Endothelial cell of umbilical vein (primary cell): ENCODE measurements at regions not wholly inside any gene's neighbourhood (a gene's known extent, or its start where the extent isn't known, plus 50 kb on each side); places are given as distances from the start of the nearest gene placed in this dataset.

Experiments used
- BruUV-seq: library from RNA; stranded (reverse); fragments of 400-500 nt; replicated peaks from 2 replicates; lab custom pipeline; 2021; lab: Mats Ljungman, UMichigan
- CTCF ChIA-PET: fragments of 300-600, 350-600 bp; sonication (Branson Sonifier 250); formaldehyde crosslinking; loops from one replicate; lab custom pipeline; 2021; ENCODE audit warnings: antibody characterized with exemption, inconsistent platforms; lab: Charles Lee
- POLR2A ChIA-PET: fragments of 300-600, 350-600 bp; sonication (Branson Sonifier 250); formaldehyde crosslinking; loops from one replicate; lab custom pipeline; 2021; ENCODE audit warnings: antibody characterized with exemption, inconsistent platforms; lab: Charles Lee
- DNase-seq: peaks from one replicate; pipeline ENCODE4 v3.0.0-alpha.2; 2011; ENCODE audit warnings: low read depth, low spot score
- FAIRE-seq: peaks from 2 replicates; lab custom pipeline; 2011; peaks lifted over from hg19 to GRCh38; lab: Jason Lieb, UNC
- H2AFZ ChIP-seq: 2 replicates; pipeline ENCODE4 v1.6.0; 2012; ENCODE audit warnings: low read depth, low read length, control low read depth, inconsistent platforms
- H3K27ac ChIP-seq: 2 replicates; pipeline ENCODE4 v1.5.1; 2011; ENCODE audit warnings: low read depth, mild to moderate bottlenecking, control low read depth, low read length, moderate library complexity; ENCODE audit not compliant: insufficient read depth
- H3K27me3 ChIP-seq, 2 experiments: 2 replicates each; pipeline versions ENCODE4 v1.6.0 to v1.6.1; 2011; ENCODE audit warnings: low read length in 2 of 2, mixed read lengths in 1 of 2; ENCODE audit not compliant: control insufficient read depth in 2 of 2, insufficient read depth in 2 of 2
- H3K36me3 ChIP-seq, 2 experiments: 2 replicates in 1 of 2; 3 replicates in 1 of 2; pipeline ENCODE4 v1.5.1; 2011; ENCODE audit warnings: low read length in 2 of 2, mild to moderate bottlenecking in 1 of 2, moderate library complexity in 1 of 2; ENCODE audit not compliant: control insufficient read depth in 2 of 2, insufficient read depth in 2 of 2; ENCODE audit errors: extremely low read depth in 1 of 2
- H3K4me1 ChIP-seq: 3 replicates; pipeline ENCODE4 v1.5.1; 2011; ENCODE audit warnings: mild to moderate bottlenecking, low read length; ENCODE audit not compliant: control insufficient read depth, insufficient read depth; ENCODE audit errors: extremely low read depth
- H3K4me2 ChIP-seq: 2 replicates; pipeline ENCODE4 v1.6.1; 2011; ENCODE audit warnings: low read length, control low read depth, mixed read lengths; ENCODE audit not compliant: insufficient read depth
- H3K4me3 ChIP-seq, 3 experiments: fragments of 200-600 bp in 1 of 3; sonication (generic), shearing (Covaris generic) in 1 of 3; replicated peaks in 1 of 3; 2 replicates each; pipeline ENCODE4 v1.5.1; 2011 to 2016; ENCODE audit warnings: control low read depth in 3 of 3, low read length in 3 of 3, mild to moderate bottlenecking in 2 of 3, inconsistent platforms in 1 of 3, low read depth in 1 of 3, moderate library complexity in 1 of 3; ENCODE audit not compliant: insufficient read depth in 1 of 3
- H3K79me2 ChIP-seq: 2 replicates; pipeline ENCODE4 v1.6.0; 2012; ENCODE audit warnings: low read length, inconsistent platforms; ENCODE audit not compliant: control insufficient read depth, insufficient read depth
- H3K9ac ChIP-seq: replicated peaks from 2 replicates; pipeline ENCODE3; 2011; ENCODE audit warnings: low read length, control low read depth; ENCODE audit not compliant: insufficient read depth; ENCODE audit errors: extremely low read depth
- H3K9me1 ChIP-seq: replicated peaks from 3 replicates; pipeline ENCODE4 v1.6.0; 2011; ENCODE audit warnings: mild to moderate bottlenecking, low read length; ENCODE audit not compliant: control insufficient read depth, insufficient read depth; ENCODE audit errors: extremely low read depth
- H3K9me3 ChIP-seq: replicated peaks from 2 replicates; pipeline ENCODE4 v1.5.1; 2012; ENCODE audit warnings: low read length, inconsistent platforms; ENCODE audit not compliant: control insufficient read depth, insufficient read depth
- H4K20me1 ChIP-seq: replicated peaks from 2 replicates; pipeline ENCODE3; 2011; ENCODE audit warnings: mild to moderate bottlenecking, low read length; ENCODE audit not compliant: control insufficient read depth, insufficient read depth; ENCODE audit errors: extremely low read depth
- CTCF ChIP-seq, 2 donors: IDR thresholded peaks; 1 replicate in 1 of 2; 2 replicates in 1 of 2; pipeline ENCODE4 v1.5.1; 2011; ENCODE audit warnings: low read length in 2 of 2, mild to moderate bottlenecking in 2 of 2, moderate library complexity in 2 of 2, control low read depth in 1 of 2, inconsistent platforms in 1 of 2, low read depth in 1 of 2; ENCODE audit not compliant: insufficient read depth in 1 of 2; ENCODE audit errors: extremely low read depth in 1 of 2
- EZH2 ChIP-seq: IDR thresholded peaks from 2 replicates; pipeline ENCODE4 v1.6.1; 2012; ENCODE audit warnings: borderline replicate concordance, low read depth, mild to moderate bottlenecking, moderate library complexity, low read length, inconsistent platforms; ENCODE audit not compliant: severe bottlenecking
- FOS ChIP-seq: IDR thresholded peaks from 2 replicates; pipeline ENCODE4 v1.6.1; 2011; ENCODE audit warnings: mild to moderate bottlenecking, low read length, moderate library complexity, borderline replicate concordance; ENCODE audit not compliant: insufficient read depth
- GATA2 ChIP-seq: IDR thresholded peaks from 2 replicates; pipeline ENCODE4 v1.7.0; 2011; ENCODE audit warnings: low read depth, mild to moderate bottlenecking, moderate library complexity, mixed read lengths, low read length; ENCODE audit not compliant: insufficient read length, insufficient read depth
- JUN ChIP-seq: IDR thresholded peaks from 2 replicates; pipeline ENCODE4 v1.6.1; 2011; ENCODE audit warnings: borderline replicate concordance, low read depth; ENCODE audit not compliant: insufficient read length, insufficient read depth
- MAX ChIP-seq: IDR thresholded peaks from 2 replicates; pipeline ENCODE4 v1.6.1; 2011; ENCODE audit not compliant: insufficient read depth, insufficient read length
- MYC ChIP-seq: IDR thresholded peaks from one replicate; pipeline ENCODE4 v1.6.1; 2011; ENCODE audit warnings: mild to moderate bottlenecking, low read depth, low read length
- POLR2A ChIP-seq: IDR thresholded peaks from 2 replicates; pipeline ENCODE4 v1.6.1; 2012; ENCODE audit warnings: low read depth, mild to moderate bottlenecking, control low read depth, low read length
- POLR2AphosphoS5 ChIP-seq: IDR thresholded peaks from 2 replicates; pipeline ENCODE4 v1.6.1; 2012; ENCODE audit warnings: low read depth, mild to moderate bottlenecking, control low read depth, low read length, moderate library complexity; ENCODE audit not compliant: insufficient read depth
- dilution Hi-C: fragments of 300-500 bp; cut with MboI; formaldehyde crosslinking; loops from one replicate; pipeline ENCODE4 v1.15.0; 2019; ENCODE audit warnings: low sequenced_read_pairs; ENCODE audit not compliant: extremely low pct_ligation_motif_present
- intact Hi-C: fragments of 100-400 bp; cut with micrococcal nuclease; formaldehyde crosslinking; loops from one replicate; pipeline ENCODE4 v1.10.0; 2022

DNA sequence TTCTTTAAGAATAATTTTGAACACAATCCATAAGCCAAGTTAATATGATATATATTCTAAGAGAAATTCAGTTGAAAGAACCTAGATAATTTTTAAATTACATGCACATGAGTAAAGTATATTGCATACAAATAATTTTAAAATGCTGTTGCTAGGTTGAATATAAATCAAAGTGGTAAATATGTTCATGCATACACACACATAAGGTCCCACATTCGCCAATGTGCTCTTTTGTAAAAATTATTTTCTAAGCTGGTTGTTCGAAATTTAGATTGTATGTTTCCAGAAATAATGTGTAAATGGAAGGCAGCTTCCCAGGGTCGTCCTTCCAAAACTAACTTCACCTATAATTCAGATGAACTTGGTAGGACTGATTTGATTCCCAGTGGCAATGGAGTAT, 173.7 kb upstream of the CCDC196 start:
- H3K9ac ChIP-seq = no peak overlapping the region
- H4K20me1 ChIP-seq = no peaks in the 10 kb centered on the region
- dilution Hi-C loops (no loop called here), intact Hi-C loops (no loop called here)
- H3K9me3 ChIP-seq = no peaks in the 10 kb centered on the region
- FAIRE-seq = no peak
- no peak overlapping the region for H3K27ac ChIP-seq
- no peaks in the 10 kb centered on the region for H3K79me2 ChIP-seq
- no peaks in the 10 kb centered on the region for H3K9me1 ChIP-seq
- ChIA-PET POLR2A (no interaction called here), CTCF (no interaction called here)
- no peak for DNase-seq
- H2AFZ ChIP-seq = no peak overlapping the region
- no peak overlapping the region for H3K4me3 ChIP-seq
- no TSS peak for BruUV-seq
- no peaks in the 10 kb centered on the region for H3K27me3 ChIP-seq
- no peaks in the 10 kb centered on the region for H3K4me1 ChIP-seq
- no peak overlapping the region for H3K4me2 ChIP-seq
- H3K36me3 ChIP-seq = no peaks in the 10 kb centered on the region
- TF ChIP-seq EZH2 (no peak), MYC (no peak), MAX (no peak), FOS (no peak), POLR2AphosphoS5 (no peak), GATA2 (no peak), CTCF (IDR thresholded peaks at IDR 0.05; ENCODE audit: extremely low read depth in 1 of 2, insufficient read depth in 1 of 2, low read depth in 1 of 2, low read length in 2 of 2) (no peak), JUN (no peak), POLR2A (no peak)
